ENCODE measurements at regions not wholly inside any gene's neighbourhood (a gene's known extent, or its start where the extent isn't known, plus 50 kb on each side); places are given as distances from the start of the nearest gene placed in this dataset.

DNA sequence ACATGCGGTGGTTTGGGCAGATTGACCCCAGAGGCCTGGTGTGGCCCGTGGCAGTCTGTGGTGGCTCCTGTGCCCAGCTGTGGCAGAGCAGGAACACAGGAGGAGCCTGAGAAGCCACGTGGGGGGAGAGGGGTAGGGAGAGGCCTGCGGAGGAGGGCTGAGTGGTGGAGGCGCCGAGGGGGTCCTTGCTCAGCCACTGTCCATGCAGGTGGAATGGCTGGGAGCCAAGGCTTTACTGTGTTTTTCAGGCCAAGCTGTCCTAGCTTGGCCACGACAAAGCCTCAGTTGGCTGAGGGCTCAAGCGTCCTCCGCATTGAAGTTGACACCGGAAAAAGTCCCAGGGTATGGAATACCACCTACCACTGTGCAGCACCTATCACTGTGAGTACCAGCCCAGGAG is 107.0 kb downstream of the VEGFA start:
- FAIRE-seq (no peak), DNase-seq (ENCODE audit: low read depth, low spot score) (no peak), ATAC-seq (no peak)
- ChIA-PET SMC1A (ENCODE audit: uncharacterized antibody, unreplicated experiment) (no interaction called here), CTCF (no interaction called here), POLR2A (interaction anchor here (0.5 kb wide), 1 partner anchor 320 kb away, joined by 4 read pairs; no protein-coding TSS in a partner anchor), RAD21 (ENCODE audit: unreplicated experiment) (no interaction called here)
- no peaks in the 10 kb centered on the region for H4K20me1 ChIP-seq (ENCODE audit: control insufficient read depth, insufficient read depth)
- no peak overlapping the region for H2AFZ ChIP-seq (ENCODE audit: control insufficient read depth, low read depth, low read length)
- intact Hi-C loops (cut with micrococcal nuclease; ENCODE audit: unreplicated experiment): no loop called here
- no TSS peak for BruUV-seq (replicated peaks)
- H3K4me3 ChIP-seq: no peak overlapping the region
- TF ChIP-seq, protein P1, sequence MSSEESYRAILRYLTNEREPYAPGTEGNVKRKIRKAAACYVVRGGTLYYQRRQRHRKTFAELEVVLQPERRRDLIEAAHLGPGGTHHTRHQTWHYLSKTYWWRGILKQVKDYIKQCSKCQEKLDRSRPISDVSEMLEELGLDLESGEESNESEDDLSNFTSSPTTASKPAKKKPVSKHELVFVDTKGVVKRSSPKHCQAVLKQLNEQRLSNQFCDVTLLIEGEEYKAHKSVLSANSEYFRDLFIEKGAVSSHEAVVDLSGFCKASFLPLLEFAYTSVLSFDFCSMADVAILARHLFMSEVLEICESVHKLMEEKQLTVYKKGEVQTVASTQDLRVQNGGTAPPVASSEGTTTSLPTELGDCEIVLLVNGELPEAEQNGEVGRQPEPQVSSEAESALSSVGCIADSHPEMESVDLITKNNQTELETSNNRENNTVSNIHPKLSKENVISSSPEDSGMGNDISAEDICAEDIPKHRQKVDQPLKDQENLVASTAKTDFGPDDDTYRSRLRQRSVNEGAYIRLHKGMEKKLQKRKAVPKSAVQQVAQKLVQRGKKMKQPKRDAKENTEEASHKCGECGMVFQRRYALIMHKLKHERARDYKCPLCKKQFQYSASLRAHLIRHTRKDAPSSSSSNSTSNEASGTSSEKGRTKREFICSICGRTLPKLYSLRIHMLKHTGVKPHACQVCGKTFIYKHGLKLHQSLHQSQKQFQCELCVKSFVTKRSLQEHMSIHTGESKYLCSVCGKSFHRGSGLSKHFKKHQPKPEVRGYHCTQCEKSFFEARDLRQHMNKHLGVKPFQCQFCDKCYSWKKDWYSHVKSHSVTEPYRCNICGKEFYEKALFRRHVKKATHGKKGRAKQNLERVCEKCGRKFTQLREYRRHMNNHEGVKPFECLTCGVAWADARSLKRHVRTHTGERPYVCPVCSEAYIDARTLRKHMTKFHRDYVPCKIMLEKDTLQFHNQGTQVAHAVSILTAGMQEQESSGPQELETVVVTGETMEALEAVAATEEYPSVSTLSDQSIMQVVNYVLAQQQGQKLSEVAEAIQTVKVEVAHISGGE (CRISPR knock-in tag; IDR thresholded peaks at IDR 0.05): no peak
- TF ChIP-seq BMI1 (IDR thresholded peaks at IDR 0.05; ENCODE audit: borderline replicate concordance) (no peak), JUND (IDR thresholded peaks at IDR 0.05; ENCODE audit: low read depth, low read length) (no peak), RELA (IDR thresholded peaks at IDR 0.05; ENCODE audit: borderline replicate concordance, partially characterized antibody) (no peak), BCL11A (IDR thresholded peaks at IDR 0.05; ENCODE audit: low read depth, low read length) (no peak), SIX5 (IDR thresholded peaks at IDR 0.05; ENCODE audit: low read depth, low read length, severe bottlenecking) (no peak), SUPT20H (IDR thresholded peaks at IDR 0.05; ENCODE audit: borderline replicate concordance, control insufficient read depth, low read depth, low read length) (no peak), ZNF384 (IDR thresholded peaks at IDR 0.05; ENCODE audit: borderline replicate concordance, low read depth, low read length) (no peak), ETV6 (conservative IDR thresholded peaks at IDR 0.05 in 1 of 2, IDR thresholded peaks at IDR 0.05 in 1 of 2; ENCODE audit: borderline replicate concordance in 1 of 2, low read depth in 1 of 2) (no peak)
- TF ChIP-seq, protein P2, sequence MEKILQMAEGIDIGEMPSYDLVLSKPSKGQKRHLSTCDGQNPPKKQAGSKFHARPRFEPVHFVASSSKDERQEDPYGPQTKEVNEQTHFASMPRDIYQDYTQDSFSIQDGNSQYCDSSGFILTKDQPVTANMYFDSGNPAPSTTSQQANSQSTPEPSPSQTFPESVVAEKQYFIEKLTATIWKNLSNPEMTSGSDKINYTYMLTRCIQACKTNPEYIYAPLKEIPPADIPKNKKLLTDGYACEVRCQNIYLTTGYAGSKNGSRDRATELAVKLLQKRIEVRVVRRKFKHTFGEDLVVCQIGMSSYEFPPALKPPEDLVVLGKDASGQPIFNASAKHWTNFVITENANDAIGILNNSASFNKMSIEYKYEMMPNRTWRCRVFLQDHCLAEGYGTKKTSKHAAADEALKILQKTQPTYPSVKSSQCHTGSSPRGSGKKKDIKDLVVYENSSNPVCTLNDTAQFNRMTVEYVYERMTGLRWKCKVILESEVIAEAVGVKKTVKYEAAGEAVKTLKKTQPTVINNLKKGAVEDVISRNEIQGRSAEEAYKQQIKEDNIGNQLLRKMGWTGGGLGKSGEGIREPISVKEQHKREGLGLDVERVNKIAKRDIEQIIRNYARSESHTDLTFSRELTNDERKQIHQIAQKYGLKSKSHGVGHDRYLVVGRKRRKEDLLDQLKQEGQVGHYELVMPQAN (conservative IDR thresholded peaks at IDR 0.05): no peak
- TF ChIP-seq, protein P3, sequence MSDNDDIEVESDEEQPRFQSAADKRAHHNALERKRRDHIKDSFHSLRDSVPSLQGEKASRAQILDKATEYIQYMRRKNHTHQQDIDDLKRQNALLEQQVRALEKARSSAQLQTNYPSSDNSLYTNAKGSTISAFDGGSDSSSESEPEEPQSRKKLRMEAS (IDR thresholded peaks at IDR 0.05; ENCODE audit: low read depth, low read length): no peak
- WGBS (ENCODE audit: insufficient coverage, insufficient replicate concordance, low lambda C conversion rate, missing lambda C conversion rate): 33% methylated on average over 10 of the region's 10 CpGs
- H3K9ac ChIP-seq (ENCODE audit: control insufficient read depth, insufficient read depth, low read length): no peak overlapping the region
- no peaks in the 10 kb centered on the region for H3K27me3 ChIP-seq (replicated peaks in 1 of 2; ENCODE audit: control insufficient read depth in 2 of 2, insufficient read depth in 2 of 2, low read length in 1 of 2)
- no peaks in the 10 kb centered on the region for H3K9me3 ChIP-seq (replicated peaks; ENCODE audit: control insufficient read depth, insufficient read depth, low read length)
- H3K79me2 ChIP-seq (ENCODE audit: control insufficient read depth, insufficient read depth, low read length): no peaks in the 10 kb centered on the region
- H3K36me3 ChIP-seq (ENCODE audit: control insufficient read depth in 2 of 2, insufficient read depth in 2 of 2, low read length in 1 of 2): no peaks in the 10 kb centered on the region
- H3K4me1 ChIP-seq (ENCODE audit: control insufficient read depth, insufficient read depth, low read length): no peaks in the 10 kb centered on the region
- in situ Hi-C loops (cut with MboI): no loop called here
- no peak overlapping the region for H3K27ac ChIP-seq (ENCODE audit: control insufficient read depth, insufficient read depth)
- no peak overlapping the region for H3K4me2 ChIP-seq (ENCODE audit: control insufficient read depth, insufficient read depth)
